NCI-H526 treated with DMSO at 0.1 percent for 48 hours (cell line): ENCODE measurements at regions not wholly inside any gene's neighbourhood (a gene's known extent, or its start where the extent isn't known, plus 50 kb on each side); places are given as distances from the start of the nearest gene placed in this dataset.
"Not testable (repeated sequence)": the region's sequence is repeated elsewhere in the genome, so short reads cannot be mapped to it uniquely, and the experiment has no call there.

ENCODE experiments used
- DNase-seq: peaks from one replicate; lab custom pipeline; 2025; lab: John Stamatoyannopoulos, UW

- DNase-seq = no peak
Observed at GRCh38 chr18:42545825-42546224, 569.7 kb downstream of the RIT2 start.

GRCh38 chr18:42548493-42548892 is 567.0 kb downstream of the RIT2 start:
- no peak for DNase-seq

GRCh38 chr18:42549596-42549995 is 565.9 kb downstream of the RIT2 start:
- DNase-seq = no peak

- DNase-seq = not testable (repeated sequence)
Observed at GRCh38 chr18:42552559-42552958, 562.9 kb downstream of the RIT2 start.

- DNase-seq = no peak
Observed at GRCh38 chr18:42559069-42559690, 556.3 kb downstream of the RIT2 start.

GRCh38 chr18:42561521-42561920 is 554.0 kb downstream of the RIT2 start:
- DNase-seq = no peak

GRCh38 chr18:42563995-42564394 is 551.5 kb downstream of the RIT2 start:
- DNase-seq = no peak

- DNase-seq = no peak
Observed at GRCh38 chr18:42564761-42565160, 550.7 kb downstream of the RIT2 start.

GRCh38 chr18:42568773-42569172 is 546.7 kb downstream of the RIT2 start:
- no peak for DNase-seq

- no peak for DNase-seq
Observed at GRCh38 chr18:42574871-42575270, 540.6 kb downstream of the RIT2 start.

GRCh38 chr18:42576124-42576523 is 539.4 kb downstream of the RIT2 start:
- DNase-seq = no peak

GRCh38 chr18:42578792-42579191 is 536.7 kb downstream of the RIT2 start:
- DNase-seq = no peak

- no peak for DNase-seq
Observed at GRCh38 chr18:42582266-42582665, 533.2 kb downstream of the RIT2 start.

GRCh38 chr18:42583283-42583731 is 532.2 kb downstream of the RIT2 start:
- no peak for DNase-seq

- DNase-seq = no peak
Observed at GRCh38 chr18:42586601-42587000, 528.9 kb downstream of the RIT2 start.

GRCh38 chr18:42588786-42589185 is 526.7 kb downstream of the RIT2 start:
- no peak for DNase-seq

GRCh38 chr18:42604820-42605219 is 510.7 kb downstream of the RIT2 start:
- DNase-seq = no peak

GRCh38 chr18:42606886-42607495 is 508.5 kb downstream of the RIT2 start:
- no peak for DNase-seq

- DNase-seq = no peak
Observed at GRCh38 chr18:42611134-42611533, 504.4 kb downstream of the RIT2 start.

GRCh38 chr18:42614619-42615293 is 500.7 kb downstream of the RIT2 start:
- DNase-seq = no peak

- DNase-seq = no peak
Observed at GRCh38 chr18:42617221-42617620, 498.3 kb downstream of the RIT2 start.

- no peak for DNase-seq
Observed at GRCh38 chr18:42619771-42620170, 495.7 kb downstream of the RIT2 start.

- no peak for DNase-seq
Observed at GRCh38 chr18:42620657-42621056, 494.8 kb downstream of the RIT2 start.
